GM19099 (cell line): ENCODE measurements at regions not wholly inside any gene's neighbourhood (a gene's known extent, or its start where the extent isn't known, plus 50 kb on each side); places are given as distances from the start of the nearest gene placed in this dataset.

Experiments used
- POLR2A ChIP-seq: IDR thresholded peaks from 3 replicates; pipeline ENCODE4 v1.6.1; 2011; ENCODE audit warnings: low read depth; ENCODE audit not compliant: insufficient read length; ENCODE audit errors: extremely low read depth

DNA sequence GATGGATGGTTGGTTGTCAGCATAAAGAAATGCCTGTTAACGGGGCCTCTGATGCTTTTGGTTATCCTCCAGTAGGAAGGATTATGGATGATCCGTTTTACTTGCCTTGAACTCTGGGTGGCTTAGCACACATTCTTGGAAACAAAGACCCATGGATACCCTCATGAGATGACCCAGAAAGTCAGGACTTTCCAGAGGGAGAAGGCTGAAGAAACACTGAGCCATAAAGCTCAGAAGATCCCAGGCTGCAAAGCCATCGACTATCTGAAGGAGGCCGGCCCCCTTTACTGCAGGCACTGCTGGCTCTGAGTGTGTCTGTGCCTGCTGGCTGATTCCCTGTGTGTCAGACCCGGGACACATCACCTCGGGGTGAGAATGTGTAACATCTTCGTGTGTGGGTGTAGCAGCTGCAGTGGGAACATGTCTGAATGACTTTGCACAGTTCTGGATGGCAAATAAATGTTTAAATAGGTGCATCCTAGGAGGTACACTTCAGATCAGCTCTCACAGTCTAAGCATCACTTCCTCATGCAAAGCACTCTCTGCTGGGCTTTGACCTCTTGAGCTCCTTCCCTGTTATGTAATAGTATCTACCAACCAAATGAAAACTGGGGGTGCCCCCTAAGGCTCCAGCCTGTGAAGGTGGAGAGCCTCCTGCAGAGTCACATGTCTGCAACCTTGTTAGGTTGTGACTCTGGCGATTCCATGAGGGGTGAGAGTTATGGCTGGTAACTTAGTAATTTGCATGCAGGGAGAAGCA, 1084.9 kb downstream of the TBC1D22A start:
- TF ChIP-seq POLR2A, result no peak

DNA sequence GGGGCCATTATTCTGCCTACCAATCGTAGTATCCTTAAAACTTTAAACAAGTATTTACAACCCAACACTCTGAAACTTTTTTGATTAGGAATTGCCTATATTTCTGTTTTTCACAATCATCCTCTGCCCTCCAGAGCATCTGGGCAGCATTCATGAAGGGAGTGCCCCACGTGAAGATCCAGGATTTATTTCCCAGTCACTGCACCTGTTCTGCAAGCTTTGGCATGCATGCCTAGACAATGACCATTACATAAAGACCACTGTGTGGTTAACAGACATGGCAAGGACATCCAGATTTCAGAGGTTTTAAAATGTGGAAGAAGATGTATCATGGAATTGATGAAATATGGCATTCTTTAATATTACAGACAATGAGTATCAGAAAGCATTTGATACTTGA, 1083.8 kb downstream of the TBC1D22A start:
- TF ChIP-seq POLR2A, result no peak

DNA sequence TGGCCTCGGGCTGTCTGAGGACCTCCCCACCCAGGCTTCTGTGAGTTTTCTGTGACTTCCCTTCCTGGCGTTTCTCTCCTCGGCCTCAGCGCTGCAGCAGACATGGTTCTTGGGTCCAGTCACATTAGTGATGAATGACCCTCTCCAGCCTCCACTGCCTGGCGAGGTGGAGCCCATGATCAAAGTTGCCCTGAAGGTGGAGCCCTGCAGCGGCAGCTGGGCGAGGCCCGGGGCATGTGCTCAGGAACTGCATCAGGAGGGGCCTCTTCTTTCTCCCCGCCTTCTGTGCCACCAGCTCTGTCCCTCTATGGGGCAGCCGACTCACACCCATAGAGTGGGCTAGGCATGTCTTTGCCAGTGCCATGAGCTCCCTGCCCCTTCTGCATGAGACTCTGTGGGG, 1079.7 kb downstream of the TBC1D22A start:
- TF ChIP-seq POLR2A, result no peak

DNA sequence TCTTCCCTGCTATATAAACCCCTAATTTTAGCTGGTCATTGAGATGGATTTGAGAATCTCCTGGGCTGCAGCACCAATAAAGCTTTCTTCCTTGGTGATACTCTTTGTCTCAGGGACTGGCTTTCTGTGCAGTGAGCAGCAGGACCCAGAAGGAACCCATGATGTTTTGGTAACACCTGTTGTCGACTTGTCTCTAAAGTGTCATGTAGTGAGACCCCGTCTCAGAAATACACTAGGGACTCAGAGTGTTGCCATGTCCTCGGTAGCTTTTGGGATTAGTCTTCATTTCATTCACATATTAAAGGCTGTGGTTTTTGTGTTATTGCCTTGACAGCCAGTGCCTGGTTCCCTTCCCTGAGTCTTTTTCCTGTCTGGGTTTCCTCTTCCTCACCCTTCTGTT, 1078.7 kb downstream of the TBC1D22A start:
- TF ChIP-seq POLR2A, result no peak

DNA sequence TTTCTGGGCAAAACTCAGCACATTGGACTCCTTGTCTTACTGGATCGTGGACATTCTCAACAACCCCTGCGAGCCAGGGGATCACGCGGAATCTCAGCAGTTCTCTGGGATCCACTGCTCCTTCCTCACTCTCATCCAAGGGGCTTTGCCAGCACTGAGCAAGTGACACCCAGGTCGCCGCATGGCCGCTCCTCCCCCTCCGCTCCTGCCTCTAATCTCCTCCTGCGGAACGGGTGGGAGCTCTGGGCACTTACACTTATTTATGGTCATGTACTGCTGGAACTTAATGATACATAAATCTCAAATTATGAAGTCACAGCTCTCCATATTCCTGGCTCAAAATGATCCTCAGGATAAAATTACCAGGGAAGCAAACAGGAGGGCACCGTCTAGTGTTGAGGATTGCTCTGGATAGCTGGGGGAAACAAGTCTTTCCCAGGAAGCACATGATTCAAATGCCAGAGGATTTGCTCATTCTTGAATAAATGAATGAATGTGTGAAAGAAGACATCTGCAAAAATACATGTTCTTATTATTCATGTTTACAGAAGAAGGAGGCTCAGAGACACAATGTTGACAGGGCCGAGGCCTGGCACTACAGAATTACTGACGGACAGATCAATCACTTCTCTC, 1077.3 kb downstream of the TBC1D22A start:
- no peak for TF ChIP-seq POLR2A

DNA sequence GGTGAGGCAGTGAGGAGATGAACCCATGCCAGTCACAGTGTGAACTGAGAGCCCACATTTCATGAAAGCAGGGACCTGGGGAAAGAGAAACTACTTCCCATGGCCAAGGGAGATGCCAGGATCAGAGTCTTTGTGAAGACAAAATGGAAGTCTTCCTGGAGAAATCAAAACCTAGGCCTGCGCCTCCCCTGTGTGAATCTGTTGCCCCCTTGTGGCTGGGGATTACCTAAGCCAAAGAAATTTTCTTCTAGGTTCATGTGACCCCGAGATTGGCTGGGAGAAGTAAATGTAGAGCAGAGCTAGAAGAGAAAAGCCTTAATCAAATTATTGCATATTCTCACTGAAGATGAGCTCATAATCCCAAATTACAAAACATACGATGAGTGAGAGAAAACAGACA, 1075.3 kb downstream of the TBC1D22A start:
- TF ChIP-seq POLR2A, result no peak

DNA sequence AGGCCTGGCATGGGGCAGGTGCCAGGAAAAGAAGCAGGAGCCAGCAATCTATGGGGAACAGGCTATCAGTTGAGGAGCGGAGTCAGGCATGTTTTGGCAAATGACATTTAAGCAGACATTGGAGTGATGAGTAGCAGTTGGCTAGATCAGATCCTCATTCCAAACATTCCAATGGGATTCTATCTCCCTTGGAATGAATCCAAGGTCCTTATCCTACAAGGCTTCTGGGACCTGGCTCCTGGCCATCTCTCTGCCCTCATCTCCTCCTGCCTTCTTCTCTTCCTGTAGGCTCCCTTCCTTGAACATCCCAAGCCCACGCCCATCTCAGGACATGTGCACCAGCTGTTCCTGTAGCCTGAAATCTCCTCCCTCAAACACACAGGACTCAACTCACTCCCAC, 1074.5 kb downstream of the TBC1D22A start:
- no peak for TF ChIP-seq POLR2A

DNA sequence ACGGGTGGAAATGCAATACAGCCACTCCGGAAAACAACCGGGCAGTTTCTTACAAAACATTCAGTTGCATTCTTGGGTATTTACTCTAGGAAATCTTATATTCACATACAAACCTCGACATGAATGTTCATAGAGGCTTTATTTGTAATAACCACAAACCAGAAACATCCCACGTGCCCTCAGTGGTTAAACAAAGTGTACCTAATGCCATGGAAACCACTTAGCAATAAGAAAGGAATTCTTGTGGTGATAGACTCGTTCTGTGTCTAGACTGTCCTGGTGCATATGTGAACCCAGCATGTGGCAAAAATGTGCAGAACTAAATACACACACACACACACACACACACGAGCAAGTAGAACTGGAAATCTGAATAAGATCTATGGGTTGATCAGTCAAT, 1073.3 kb downstream of the TBC1D22A start:
- no peak for TF ChIP-seq POLR2A

DNA sequence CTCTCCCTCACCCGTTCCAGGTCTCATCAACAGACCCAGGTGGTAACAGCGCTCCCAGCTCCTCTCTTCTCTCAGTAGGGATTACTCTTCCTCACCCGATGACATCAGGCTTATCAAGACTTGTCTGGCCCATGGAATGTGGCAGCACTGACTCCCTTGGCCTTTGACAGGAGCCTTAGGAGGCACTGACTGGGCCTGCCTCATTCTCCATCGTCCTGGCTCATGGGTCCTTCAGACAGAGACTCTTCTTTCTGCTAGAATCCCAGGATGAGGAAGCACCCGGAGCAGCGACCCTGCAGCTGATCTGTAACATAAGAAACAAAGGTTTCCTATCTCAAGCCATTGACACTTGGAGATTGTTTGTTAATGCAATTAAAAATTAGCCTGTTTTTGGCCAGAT, 1063.6 kb downstream of the TBC1D22A start:
- no peak for TF ChIP-seq POLR2A

DNA sequence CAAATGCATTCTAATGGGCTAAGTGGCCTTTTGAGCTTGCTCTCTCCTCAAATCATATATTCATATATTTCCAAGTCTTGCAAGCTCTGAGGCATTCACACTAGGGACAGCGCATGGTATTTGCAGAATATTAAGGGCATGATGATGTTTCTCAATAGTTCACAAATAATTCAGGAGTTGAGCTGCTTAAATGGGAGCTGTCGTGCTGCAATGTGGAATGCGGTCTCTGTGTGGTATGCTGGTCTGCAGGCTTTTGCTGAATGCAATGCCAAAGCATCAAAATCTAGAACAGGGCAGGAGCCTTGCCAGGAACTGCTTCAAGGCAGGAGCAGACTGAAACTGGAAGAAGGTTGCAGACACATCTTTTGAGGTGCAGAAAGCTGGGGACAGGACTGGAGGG, 1060.0 kb downstream of the TBC1D22A start:
- TF ChIP-seq POLR2A, result no peak

DNA sequence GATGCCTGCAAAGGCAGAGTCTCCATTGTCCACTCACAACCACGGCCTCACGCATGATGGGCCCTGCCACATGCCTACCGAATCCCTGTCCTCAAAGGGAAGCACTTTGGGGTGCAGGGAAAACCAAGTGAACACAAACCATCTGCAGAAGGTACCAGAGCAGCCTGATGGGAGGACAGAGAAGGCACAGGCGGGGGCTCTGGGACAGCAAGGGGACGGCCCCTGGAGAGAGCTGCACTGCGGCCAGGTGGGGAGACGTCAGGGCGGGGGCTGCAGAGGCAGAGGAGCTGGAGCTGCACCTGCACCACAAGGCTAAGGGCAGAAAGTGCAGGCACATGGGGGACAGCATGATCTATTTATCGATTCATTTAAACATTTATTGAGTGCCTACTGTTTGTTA, 1056.0 kb downstream of the TBC1D22A start:
- TF ChIP-seq POLR2A, result no peak

DNA sequence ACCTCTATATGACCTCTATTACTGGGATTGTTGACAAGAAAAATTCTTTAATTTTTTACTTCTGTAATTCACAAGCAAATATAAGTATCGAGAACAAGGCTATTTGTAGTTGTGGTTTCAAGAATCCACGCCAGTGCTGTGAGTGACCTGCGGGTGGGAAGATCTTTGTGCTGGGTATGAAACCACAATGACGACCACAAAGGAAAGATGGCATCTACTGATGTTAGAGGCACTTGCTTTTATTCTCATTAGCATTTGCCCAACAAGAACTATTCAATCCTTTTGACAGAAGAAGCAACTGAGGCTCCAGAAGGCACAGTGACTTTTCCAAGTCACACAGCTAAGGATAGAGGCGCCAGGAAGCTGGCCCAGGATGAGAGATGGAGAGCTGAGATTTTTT, 1054.9 kb downstream of the TBC1D22A start:
- no peak for TF ChIP-seq POLR2A

DNA sequence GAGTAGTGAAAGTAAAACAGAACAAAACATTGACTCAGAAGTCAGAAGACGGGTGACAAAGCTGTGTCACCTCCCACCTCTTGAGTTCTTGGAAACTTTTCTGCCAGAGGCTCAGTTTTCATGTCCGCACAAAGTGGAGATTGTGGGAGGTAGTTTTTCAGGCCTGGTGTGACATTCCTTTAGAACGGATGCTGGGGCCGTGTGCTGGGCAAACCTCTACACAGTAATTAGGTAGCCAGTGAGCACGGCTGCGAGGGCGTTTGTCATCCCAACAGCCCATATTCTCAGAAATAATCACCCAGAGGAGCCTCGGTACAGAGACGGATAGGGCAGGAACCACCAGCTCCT, 1054.4 kb downstream of the TBC1D22A start:
- TF ChIP-seq POLR2A, result no peak

DNA sequence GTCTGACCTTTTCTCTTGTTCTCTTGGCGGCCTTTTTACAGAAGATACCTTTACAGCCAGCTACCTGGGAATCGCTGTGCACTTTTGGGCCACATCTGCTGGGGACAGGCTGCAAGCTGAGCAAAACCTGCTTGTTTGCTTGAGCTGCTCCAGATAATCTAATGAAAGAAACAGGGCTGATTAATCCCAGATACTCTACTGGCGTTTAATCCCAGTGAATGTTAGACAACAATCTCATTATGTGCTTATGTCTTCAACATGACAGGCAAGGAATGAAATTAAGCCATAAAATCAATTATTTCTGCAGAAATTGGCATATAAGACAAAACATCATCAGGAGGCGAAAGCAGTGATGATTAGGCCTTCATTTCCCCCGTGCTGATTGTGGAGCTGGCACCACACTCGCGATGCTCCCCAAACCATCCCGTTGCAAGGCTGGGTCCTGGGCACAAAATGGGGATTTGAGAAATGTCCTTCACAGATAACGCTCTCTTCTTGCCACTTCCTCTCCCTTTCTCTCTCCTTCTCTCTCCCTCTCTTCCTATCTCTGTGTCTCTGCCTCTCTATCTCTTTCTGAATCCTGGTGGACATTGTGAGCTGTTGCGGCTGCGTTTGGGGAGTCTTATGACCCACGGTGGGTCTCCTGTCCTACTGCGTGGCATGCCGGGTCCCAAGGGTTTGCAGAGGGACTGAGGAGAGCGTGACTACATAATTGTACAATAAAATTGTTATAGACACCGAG, 1053.8 kb downstream of the TBC1D22A start:
- TF ChIP-seq POLR2A, result no peak

DNA sequence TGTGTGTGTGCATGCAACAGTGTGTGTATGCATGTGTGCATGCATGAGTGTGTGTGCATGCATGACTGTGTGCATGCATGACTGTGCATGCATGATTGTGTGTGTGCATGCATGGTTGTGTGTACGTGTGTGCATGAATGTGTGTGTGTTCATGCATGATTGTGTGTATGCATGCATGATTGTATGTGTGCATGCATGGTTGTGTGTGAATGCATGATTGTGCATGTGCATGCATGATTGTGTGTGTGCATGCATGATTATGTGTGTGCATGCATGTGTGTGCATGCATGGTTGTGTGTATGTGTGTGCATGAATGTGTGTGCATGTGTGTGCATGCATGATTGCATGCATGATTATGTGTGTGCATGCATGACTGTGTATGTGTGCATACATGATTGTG, 1052.0 kb downstream of the TBC1D22A start:
- TF ChIP-seq POLR2A, result no peak

DNA sequence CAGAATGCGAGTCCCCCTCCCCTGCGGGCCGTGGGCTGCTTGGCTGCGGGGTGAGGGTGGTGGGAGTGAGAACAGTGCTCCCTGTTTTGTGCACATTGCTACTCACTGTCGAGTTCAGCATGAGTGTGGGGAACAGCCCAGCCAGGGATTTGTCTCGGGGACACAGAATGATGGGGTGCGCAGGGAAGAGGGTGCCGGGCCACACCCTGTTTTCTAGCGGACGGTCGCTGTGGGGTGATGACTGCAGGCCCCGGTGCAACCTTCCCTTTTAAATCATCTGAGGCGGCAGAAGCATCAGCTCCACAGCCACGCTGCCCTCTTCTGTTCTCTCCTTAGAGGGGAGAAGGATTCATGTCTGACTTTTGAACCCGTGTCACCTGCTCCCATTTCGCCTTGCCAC, 1051.2 kb downstream of the TBC1D22A start:
- no peak for TF ChIP-seq POLR2A
